ENCODE measurements at regions not wholly inside any gene's neighbourhood (a gene's known extent, or its start where the extent isn't known, plus 50 kb on each side); places are given as distances from the start of the nearest gene placed in this dataset.

DNA sequence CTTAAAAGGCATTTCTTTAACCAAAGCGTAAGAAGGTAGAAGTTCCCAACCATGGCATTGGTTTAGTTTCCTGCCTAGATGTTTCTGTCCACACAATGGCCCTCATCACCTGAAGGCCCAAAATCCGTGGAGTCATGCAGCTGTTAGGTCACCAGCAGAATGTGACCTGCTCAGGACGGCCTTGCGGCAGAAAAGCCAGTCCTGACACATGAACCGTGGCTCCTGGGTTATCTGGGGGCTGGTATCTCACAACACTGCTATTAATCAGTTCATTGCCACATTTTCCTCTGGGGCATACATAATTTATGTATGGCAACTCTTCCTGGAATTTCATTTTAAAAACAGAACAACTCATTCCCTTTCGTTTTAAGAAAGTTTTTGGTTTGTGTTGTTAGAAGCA, 278.4 kb downstream of the ATPSCKMT start:
- no peak overlapping the region for H3K23ac ChIP-seq (ENCODE audit: insufficient read length)
- no peaks in the 10 kb centered on the region; a peak in 1 of 4 replicates for H3K9me3 ChIP-seq (ENCODE audit: insufficient read depth in 2 of 2, low read depth in 1 of 2, low read length in 1 of 2)
- no peak overlapping the region for H2AFZ ChIP-seq (ENCODE audit: low read length)
- H4K20me1 ChIP-seq (replicated peaks in 1 of 2; ENCODE audit: control insufficient read depth in 1 of 2, insufficient read depth in 2 of 2, low read length in 2 of 2) = peaks cover 0 to 1% of the 10 kb centered on the region in 2 experiments
- H3K36me3 ChIP-seq (ENCODE audit: control insufficient read depth in 2 of 4, insufficient read depth in 4 of 4, low read length in 3 of 4) = no peaks in the 10 kb centered on the region
- no peaks in the 10 kb centered on the region for H3K4me1 ChIP-seq (replicated peaks in 1 of 4; ENCODE audit: control insufficient read depth in 3 of 4, insufficient read depth in 4 of 4, low read length in 3 of 4)
- H2BK5ac ChIP-seq (ENCODE audit: low read depth, low read length) = no peak overlapping the region
- CTCF ChIA-PET (ENCODE audit: partially characterized antibody) = no interaction called here
- H3K27ac ChIP-seq (ENCODE audit: low read depth, low read length) = no peak overlapping the region
- H4K91ac ChIP-seq (replicated peaks; ENCODE audit: insufficient read length, low read length) = no peak overlapping the region
- H2AK5ac ChIP-seq (ENCODE audit: low read depth, low read length) = no peak overlapping the region
- no peak overlapping the region for H3K56ac ChIP-seq (replicated peaks; ENCODE audit: insufficient read length, low read depth, low read length)
- H3K23me2 ChIP-seq (ENCODE audit: low read depth, low read length) = no peaks in the 10 kb centered on the region
- H3K79me2 ChIP-seq (ENCODE audit: control insufficient read depth in 1 of 2, insufficient read depth in 2 of 2, low read length in 2 of 2) = no peaks in the 10 kb centered on the region
- H3K79me1 ChIP-seq (ENCODE audit: low read depth, low read length) = no peaks in the 10 kb centered on the region
- no peak overlapping the region for H4K5ac ChIP-seq (ENCODE audit: insufficient read length, low read depth, low read length)
- no peak overlapping the region for H3K4me3 ChIP-seq (ENCODE audit: extremely low read depth in 1 of 4, insufficient read depth in 2 of 4, low read depth in 3 of 4, low read length in 4 of 4)
- H4K8ac ChIP-seq (ENCODE audit: extremely low read depth, insufficient read depth, low read length) = no peak overlapping the region
- H3K18ac ChIP-seq (ENCODE audit: extremely low read depth, low read length) = no peak overlapping the region
- no peaks in the 10 kb centered on the region for H3K27me3 ChIP-seq (replicated peaks in 1 of 4; ENCODE audit: control insufficient read depth in 3 of 4, extremely low read depth in 1 of 4, insufficient read depth in 3 of 4, low read length in 3 of 4)
- POLR2A ChIA-PET (ENCODE audit: partially characterized antibody) = no interaction called here
- TF ChIP-seq EZH2 (IDR thresholded peaks at IDR 0.05; ENCODE audit: low read depth, low read length, severe bottlenecking) = no peak
- TF ChIP-seq SIN3A (conservative IDR thresholded peaks at IDR 0.05 in 1 of 2, IDR thresholded peaks at IDR 0.05 in 1 of 2; ENCODE audit: low read depth in 1 of 2, low read length in 2 of 2) = no peak
- TF ChIP-seq CBX5 (IDR thresholded peaks at IDR 0.05; ENCODE audit: low read depth, low read length) = no peak
- no peak for TF ChIP-seq RNF2 (IDR thresholded peaks at IDR 0.05; ENCODE audit: borderline replicate concordance, low read depth, low read length, missing control alignments, poor library complexity, severe bottlenecking)
- TF ChIP-seq RXRA (IDR thresholded peaks at IDR 0.05; ENCODE audit: insufficient read depth, low read depth, low read length) = no peak
- no peak for TF ChIP-seq CHD2 (IDR thresholded peaks at IDR 0.05; ENCODE audit: low read length)
- no peak for TF ChIP-seq CHD1 (IDR thresholded peaks at IDR 0.05; ENCODE audit: low read depth, low read length)
- TF ChIP-seq ASH2L (IDR thresholded peaks at IDR 0.05; ENCODE audit: low read length) = no peak
- TF ChIP-seq NANOG (IDR thresholded peaks at IDR 0.05; ENCODE audit: insufficient read depth, low read depth, low read length, poor library complexity, severe bottlenecking) = no peak
- no peak for TF ChIP-seq SAP30 (IDR thresholded peaks at IDR 0.05; ENCODE audit: insufficient read depth, insufficient replicate concordance, low read length)
- TF ChIP-seq JUN (IDR thresholded peaks at IDR 0.05; ENCODE audit: low read depth, low read length) = no peak
- no peak for TF ChIP-seq HDAC2 (IDR thresholded peaks at IDR 0.05; ENCODE audit: borderline replicate concordance in 1 of 2, low read depth in 2 of 2, low read length in 2 of 2)
- TF ChIP-seq TAF1 (IDR thresholded peaks at IDR 0.05; ENCODE audit: low read depth, low read length) = no peak
- FAIRE-seq (no peak), DNase-seq (ENCODE audit: low read depth in 1 of 2, low spot score in 2 of 2) (no peak)
- no peak overlapping the region for H2BK120ac ChIP-seq (replicated peaks; ENCODE audit: low read depth, low read length)
- no peak overlapping the region for H3K4ac ChIP-seq (replicated peaks; ENCODE audit: insufficient read length, low read depth, low read length)
- no peak overlapping the region for H3K9ac ChIP-seq (replicated peaks in 1 of 4; ENCODE audit: extremely low read depth in 1 of 4, low read depth in 3 of 4, low read length in 3 of 4)
- H3K14ac ChIP-seq (ENCODE audit: insufficient read length) = peak overlapping the region; percentile 97
- H2BK20ac ChIP-seq (ENCODE audit: low read length) = no peak overlapping the region
- H3K4me2 ChIP-seq (ENCODE audit: insufficient read depth in 1 of 2, low read depth in 2 of 2, low read length in 2 of 2) = no peak overlapping the region
- 94% methylated on average over 6 of the region's 6 CpGs; no CpG with 5 or more reads in 1 of the 2 experiments for WGBS, 2 experiments (ENCODE audit: extremely low coverage in 1 of 2, insufficient coverage in 1 of 2, insufficient read length in 1 of 2, insufficient replicate concordance in 2 of 2, low coverage in 1 of 2, low lambda C conversion rate in 2 of 2, missing lambda C conversion rate in 1 of 2)
- no peak overlapping the region for H2BK15ac ChIP-seq (ENCODE audit: low read length)
- H2BK12ac ChIP-seq (ENCODE audit: low read depth, low read length) = no peak overlapping the region
